Gastrocnemius medialis (tissue), 4 donors: ENCODE measurements at regions not wholly inside any gene's neighbourhood (a gene's known extent, or its start where the extent isn't known, plus 50 kb on each side); places are given as distances from the start of the nearest gene placed in this dataset.

Source experiments
- ATAC-seq, 2 donors: fragments of 150-250 bp; one replicate each; pipeline ENCODE4 v1.9.1; 2016
- DNase-seq, 2 donors: peaks; one replicate each; pipeline ENCODE4 v3.0.0-alpha.2; 2019
- H3K27ac ChIP-seq, 4 donors: fragments of 200-600 bp; sonication (generic); 1 replicate in 1 of 4; 2 replicates in 3 of 4; pipeline ENCODE4 v1.5.1; 2016 to 2018; ENCODE audit warnings: mild to moderate bottlenecking in 2 of 4, moderate library complexity in 1 of 4
- H3K27me3 ChIP-seq, 3 donors: fragments of 200-600 bp; sonication (generic) in 2 of 3; 1 replicate in 1 of 3; 2 replicates in 2 of 3; pipeline versions ENCODE4 v1.5.1 to v1.6.0; 2016 to 2019; ENCODE audit warnings: mild to moderate bottlenecking in 1 of 3, moderate library complexity in 1 of 3
- H3K36me3 ChIP-seq, 2 donors: fragments of 200-600 bp; sonication (generic) in 1 of 2; one replicate each; pipeline ENCODE4 v1.5.1; 2017 to 2018
- H3K4me1 ChIP-seq, 2 donors: fragments of 200-600 bp; sonication (generic) in 1 of 2; one replicate each; pipeline ENCODE4 v1.5.1; 2016 to 2017; ENCODE audit warnings: mild to moderate bottlenecking in 2 of 2
- H3K4me3 ChIP-seq, 4 donors: fragments of 200-600 bp; sonication (generic) in 3 of 4; 1 replicate in 1 of 4; 2 replicates in 3 of 4; pipeline ENCODE4 v1.5.1; 2016 to 2019; ENCODE audit warnings: mild to moderate bottlenecking in 2 of 4
- H3K9me3 ChIP-seq, 3 donors: fragments of 200-600 bp; sonication (generic) in 2 of 3; 1 replicate in 1 of 3; 2 replicates in 2 of 3; pipeline ENCODE4 v1.5.1; 2016 to 2019
- CTCF ChIP-seq, 5 experiments: fragments of 450-650 bp in 3 of 5; fragments of 200-600 bp in 2 of 5; sonication (generic) in 2 of 5; IDR thresholded peaks in 4 of 5; conservative IDR thresholded peaks in 1 of 5; 1 replicate in 4 of 5; 2 replicates in 1 of 5; pipeline ENCODE4 v1.5.1; 2016 to 2019; ENCODE audit warnings: antibody characterized with exemption in 5 of 5, mild to moderate bottlenecking in 3 of 5, moderate library complexity in 3 of 5
- POLR2A ChIP-seq, 2 donors: fragments of 450-650 bp; IDR thresholded peaks; one replicate each; pipeline ENCODE4 v1.6.1; 2017; ENCODE audit warnings: antibody characterized with exemption in 2 of 2, mild to moderate bottlenecking in 2 of 2, moderate library complexity in 2 of 2
- in situ Hi-C, 4 donors: fragments of 200-750 bp; cut with MboI; loops; one replicate each; pipeline versions ENCODE4 v1.15.0 to v1.8.0; 2017; ENCODE audit warnings: low sequenced_read_pairs in 4 of 4
- intact Hi-C: fragments of 100-400 bp; cut with DNase I; formaldehyde crosslinking; loops from one replicate; pipeline ENCODE4 v1.15.1; 2023; ENCODE audit warnings: low total_unique reads

- TF ChIP-seq CTCF (IDR thresholded peaks at IDR 0.05 in 4 of 5, conservative IDR thresholded peaks at IDR 0.05 in 1 of 5), result no peak
- no peak for TF ChIP-seq POLR2A (IDR thresholded peaks at IDR 0.05)
- no peaks in the 10 kb centered on the region for H3K4me1 ChIP-seq
- H3K36me3 ChIP-seq, result no peaks in the 10 kb centered on the region
- no peak overlapping the region for H3K27ac ChIP-seq
- no peak for ATAC-seq
- H3K4me3 ChIP-seq, result no peak overlapping the region
- in situ Hi-C loops (no loop called here), intact Hi-C loops (no loop called here)
- H3K9me3 ChIP-seq, result no peaks in the 10 kb centered on the region
- DNase-seq, result no peak
- no peaks in the 10 kb centered on the region for H3K27me3 ChIP-seq
Measured at GRCh38 chr7:34452363-34452762, 205.7 kb upstream of the NPSR1 start.

- Histone ChIP-seq H3K27me3 (no peaks in the 10 kb centered on the region), H3K4me3 (no peak overlapping the region), H3K27ac (no peak overlapping the region), H3K4me1 (no peaks in the 10 kb centered on the region), H3K9me3 (no peaks in the 10 kb centered on the region), H3K36me3 (no peaks in the 10 kb centered on the region)
- TF ChIP-seq CTCF (IDR thresholded peaks at IDR 0.05 in 4 of 5, conservative IDR thresholded peaks at IDR 0.05 in 1 of 5), result no peak
- no peak for TF ChIP-seq POLR2A (IDR thresholded peaks at IDR 0.05)
- ATAC-seq (no peak), DNase-seq (no peak)
- in situ Hi-C loops, result no loop called here
- intact Hi-C loops, result no loop called here
Measured at GRCh38 chr7:34453150-34453549, 204.9 kb upstream of the NPSR1 start.

DNA sequence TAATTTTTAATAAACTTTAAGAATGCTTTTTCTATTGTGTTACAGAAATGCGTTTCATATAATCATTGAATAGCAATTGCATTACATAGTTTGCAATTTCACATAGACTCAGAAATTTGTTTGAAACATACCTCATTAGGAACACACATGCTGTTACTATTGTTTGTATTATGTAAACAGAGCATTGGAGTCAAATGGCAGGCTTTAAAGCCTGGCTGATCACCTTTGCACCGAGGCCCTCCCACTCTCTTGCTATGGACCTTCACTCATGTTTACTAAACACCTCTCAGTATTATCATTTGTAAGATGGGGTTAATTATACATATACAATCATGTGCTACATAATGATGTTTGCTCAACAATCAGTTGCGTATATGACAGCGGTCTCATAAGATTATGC lies 203.6 kb upstream of the NPSR1 start:
- in situ Hi-C loops (no loop called here), intact Hi-C loops (no loop called here)
- DNase-seq, result no peak
- H3K27me3 ChIP-seq, result no peaks in the 10 kb centered on the region
- ATAC-seq, result no peak
- no peaks in the 10 kb centered on the region for H3K4me1 ChIP-seq
- no peaks in the 10 kb centered on the region for H3K9me3 ChIP-seq
- H3K4me3 ChIP-seq, result no peak overlapping the region
- H3K36me3 ChIP-seq, result no peaks in the 10 kb centered on the region
- no peak overlapping the region for H3K27ac ChIP-seq
- TF ChIP-seq CTCF (IDR thresholded peaks at IDR 0.05 in 4 of 5, conservative IDR thresholded peaks at IDR 0.05 in 1 of 5) (no peak), POLR2A (IDR thresholded peaks at IDR 0.05) (no peak)

DNA sequence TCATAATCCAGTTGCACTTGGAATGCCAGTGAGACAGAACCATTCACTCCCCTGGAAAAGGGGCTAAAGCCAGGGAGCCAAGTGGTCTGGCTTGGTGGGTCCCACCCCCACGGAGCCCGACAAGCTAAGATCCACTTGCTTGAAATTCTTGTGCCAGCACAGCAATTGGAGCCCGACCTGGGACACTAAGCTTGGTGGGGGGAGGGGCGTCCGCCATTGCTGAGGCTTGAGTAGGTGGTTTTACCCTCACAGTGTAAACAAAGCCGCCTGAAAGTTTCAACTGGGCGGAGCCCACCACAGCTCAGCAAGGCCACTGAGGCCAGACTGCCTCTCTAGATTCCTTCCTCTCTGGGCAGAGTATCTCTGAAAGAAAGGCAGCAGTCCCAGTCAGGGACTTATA lies 200.7 kb upstream of the NPSR1 start:
- Histone ChIP-seq H3K27me3 (no peaks in the 10 kb centered on the region), H3K4me1 (no peaks in the 10 kb centered on the region), H3K4me3 (no peak overlapping the region), H3K9me3 (no peaks in the 10 kb centered on the region), H3K27ac (no peak overlapping the region), H3K36me3 (no peaks in the 10 kb centered on the region)
- TF ChIP-seq CTCF (IDR thresholded peaks at IDR 0.05 in 4 of 5, conservative IDR thresholded peaks at IDR 0.05 in 1 of 5) (no peak), POLR2A (IDR thresholded peaks at IDR 0.05) (no peak)
- ATAC-seq (no peak), DNase-seq (no peak)
- intact Hi-C loops, result no loop called here
- in situ Hi-C loops, result no loop called here

DNA sequence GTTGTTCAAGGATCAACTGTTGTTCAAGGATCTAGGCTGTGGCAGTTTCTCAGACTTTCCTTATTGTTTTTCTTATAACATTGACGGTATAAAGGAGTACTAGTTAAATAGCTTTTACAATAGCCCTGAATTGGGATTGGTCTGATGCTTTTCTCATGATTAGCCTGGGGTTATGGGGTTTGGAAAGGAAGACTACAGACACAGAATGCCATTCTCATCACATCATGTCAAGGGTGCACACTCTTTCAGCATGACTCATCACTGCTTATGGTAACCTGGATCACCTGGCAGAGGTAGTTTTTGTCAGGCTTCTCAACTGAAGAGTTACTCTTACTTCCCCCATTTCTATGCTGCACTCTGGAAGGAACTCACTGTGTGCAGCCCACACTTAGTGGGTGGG lies 194.2 kb upstream of the NPSR1 start:
- intact Hi-C loops, result no loop called here
- no peaks in the 10 kb centered on the region for H3K4me1 ChIP-seq
- TF ChIP-seq CTCF (IDR thresholded peaks at IDR 0.05 in 4 of 5, conservative IDR thresholded peaks at IDR 0.05 in 1 of 5) (no peak), POLR2A (IDR thresholded peaks at IDR 0.05) (no peak)
- H3K9me3 ChIP-seq, result no peaks in the 10 kb centered on the region
- H3K27ac ChIP-seq, result no peak overlapping the region
- in situ Hi-C loops, result no loop called here
- H3K4me3 ChIP-seq, result no peak overlapping the region
- no peak for DNase-seq
- H3K27me3 ChIP-seq, result no peaks in the 10 kb centered on the region
- H3K36me3 ChIP-seq, result no peaks in the 10 kb centered on the region
- ATAC-seq, result no peak
